ENCODE measurements at regions not wholly inside any gene's neighbourhood (a gene's known extent, or its start where the extent isn't known, plus 50 kb on each side); places are given as distances from the start of the nearest gene placed in this dataset.

GRCh38 chr1:83779565-83779964, 219.4 kb downstream of the TTLL7 start:
- TF ChIP-seq POLR2A (IDR thresholded peaks at IDR 0.05) (no peak), CTCF (IDR thresholded peaks at IDR 0.05) (no peak)
